ENCODE measurements at regions not wholly inside any gene's neighbourhood (a gene's known extent, or its start where the extent isn't known, plus 50 kb on each side); places are given as distances from the start of the nearest gene placed in this dataset.

DNA sequence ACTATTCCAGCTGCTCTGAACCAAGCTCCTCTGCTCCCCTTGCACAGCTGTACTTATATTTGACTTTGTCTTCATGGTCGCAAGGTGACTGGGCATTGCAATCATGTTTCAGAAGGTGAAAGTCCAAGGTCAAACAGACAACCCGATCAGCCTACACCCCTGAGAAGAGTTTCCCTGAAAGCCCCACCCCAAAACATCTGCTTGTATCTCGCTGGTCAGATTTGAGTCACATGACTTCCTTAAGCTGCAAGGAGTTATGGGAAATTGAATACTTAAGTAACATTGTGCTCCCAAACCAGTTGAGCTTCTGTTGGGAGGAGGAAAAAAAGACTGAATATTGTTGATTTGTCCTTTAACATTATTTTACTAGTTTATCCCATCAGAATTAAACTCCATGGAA is 83.4 kb upstream of the FZD10 start:
- TF ChIP-seq POLR2AphosphoS5 (IDR thresholded peaks at IDR 0.05) (no peak), EP300 (IDR thresholded peaks at IDR 0.05) (no peak)
- TF ChIP-seq, protein P1, sequence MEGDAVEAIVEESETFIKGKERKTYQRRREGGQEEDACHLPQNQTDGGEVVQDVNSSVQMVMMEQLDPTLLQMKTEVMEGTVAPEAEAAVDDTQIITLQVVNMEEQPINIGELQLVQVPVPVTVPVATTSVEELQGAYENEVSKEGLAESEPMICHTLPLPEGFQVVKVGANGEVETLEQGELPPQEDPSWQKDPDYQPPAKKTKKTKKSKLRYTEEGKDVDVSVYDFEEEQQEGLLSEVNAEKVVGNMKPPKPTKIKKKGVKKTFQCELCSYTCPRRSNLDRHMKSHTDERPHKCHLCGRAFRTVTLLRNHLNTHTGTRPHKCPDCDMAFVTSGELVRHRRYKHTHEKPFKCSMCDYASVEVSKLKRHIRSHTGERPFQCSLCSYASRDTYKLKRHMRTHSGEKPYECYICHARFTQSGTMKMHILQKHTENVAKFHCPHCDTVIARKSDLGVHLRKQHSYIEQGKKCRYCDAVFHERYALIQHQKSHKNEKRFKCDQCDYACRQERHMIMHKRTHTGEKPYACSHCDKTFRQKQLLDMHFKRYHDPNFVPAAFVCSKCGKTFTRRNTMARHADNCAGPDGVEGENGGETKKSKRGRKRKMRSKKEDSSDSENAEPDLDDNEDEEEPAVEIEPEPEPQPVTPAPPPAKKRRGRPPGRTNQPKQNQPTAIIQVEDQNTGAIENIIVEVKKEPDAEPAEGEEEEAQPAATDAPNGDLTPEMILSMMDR (IDR thresholded peaks at IDR 0.05): no peak
